Stimulated activated CD4-positive, alpha-beta T cell treated with anti-CD3 and anti-CD28 coated beads, Interleukin-12 subunit alpha, Interleukin-12 subunit beta, amount 100 ng/mL, for 4 hours (primary cell): ENCODE measurements at regions not wholly inside any gene's neighbourhood (a gene's known extent, or its start where the extent isn't known, plus 50 kb on each side); places are given as distances from the start of the nearest gene placed in this dataset.

Experiments used
- DNase-seq: peaks from one replicate; pipeline ENCODE4 v3.0.0-alpha.2; 2020

GRCh38 chr1:209249785-209250440 lies 333.6 kb upstream of the CAMK1G start:
- DNase-seq: no peak

- DNase-seq: no peak
Observed at GRCh38 chr1:209250861-209251636, 332.5 kb upstream of the CAMK1G start.

GRCh38 chr1:209256766-209257350 lies 326.7 kb upstream of the CAMK1G start:
- DNase-seq: no peak

DNA sequence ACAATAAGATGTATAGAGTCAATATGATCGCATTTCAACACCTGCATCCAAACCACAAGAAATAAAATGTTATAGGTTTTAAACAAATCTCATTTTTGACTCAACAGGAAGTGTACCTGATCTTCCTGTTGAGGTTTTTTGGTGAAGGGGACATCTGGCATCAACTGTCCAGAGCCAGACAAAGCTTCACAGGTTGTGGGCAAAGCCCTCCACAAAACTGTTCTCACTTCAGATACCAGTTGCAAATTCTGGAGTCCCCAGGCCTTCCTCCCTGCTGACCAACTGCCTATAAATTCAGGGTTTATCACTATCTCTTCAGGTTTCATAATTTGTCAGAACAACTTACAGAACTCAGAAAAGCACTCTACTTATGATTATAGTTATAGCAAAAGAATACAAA lies 326.1 kb upstream of the CAMK1G start:
- DNase-seq: no peak

DNA sequence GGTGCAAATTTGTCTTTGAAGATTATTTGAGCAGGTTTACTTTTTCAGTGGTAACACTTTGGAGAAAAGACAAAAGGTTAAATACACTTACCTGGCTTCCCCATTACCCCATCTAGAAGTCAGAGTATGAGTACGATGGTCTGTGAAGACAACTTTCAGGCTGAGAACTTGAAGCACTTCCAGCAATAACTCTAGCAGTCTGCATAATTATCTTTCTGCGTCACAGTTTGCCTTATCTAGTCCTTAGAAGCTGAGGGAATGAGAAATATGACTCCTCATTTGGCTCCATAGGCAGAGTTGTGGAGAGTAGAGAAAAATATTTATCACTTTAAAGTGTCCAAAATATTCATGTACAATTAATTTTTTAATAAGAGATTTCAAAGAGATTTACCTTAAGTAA lies 323.4 kb upstream of the CAMK1G start:
- no peak for DNase-seq

DNA sequence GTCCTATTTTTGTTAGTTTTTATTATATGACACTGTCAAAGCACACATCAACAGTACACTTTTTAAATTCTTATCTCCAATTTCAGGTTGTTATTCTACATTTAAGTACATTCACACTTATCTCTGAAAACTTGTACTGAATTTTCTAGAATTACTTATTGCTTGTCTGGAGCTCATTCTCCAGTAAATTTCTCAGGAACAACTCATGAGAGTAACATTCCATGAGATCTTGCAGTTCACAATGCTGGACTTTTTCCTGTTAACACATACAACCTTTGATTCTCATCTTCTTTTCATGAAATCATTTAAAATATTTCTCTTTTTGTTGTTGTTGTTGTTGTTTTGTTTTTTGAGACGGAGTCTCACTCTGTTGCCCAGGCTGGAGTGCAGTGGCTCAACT lies 320.9 kb upstream of the CAMK1G start:
- DNase-seq: no peak

DNA sequence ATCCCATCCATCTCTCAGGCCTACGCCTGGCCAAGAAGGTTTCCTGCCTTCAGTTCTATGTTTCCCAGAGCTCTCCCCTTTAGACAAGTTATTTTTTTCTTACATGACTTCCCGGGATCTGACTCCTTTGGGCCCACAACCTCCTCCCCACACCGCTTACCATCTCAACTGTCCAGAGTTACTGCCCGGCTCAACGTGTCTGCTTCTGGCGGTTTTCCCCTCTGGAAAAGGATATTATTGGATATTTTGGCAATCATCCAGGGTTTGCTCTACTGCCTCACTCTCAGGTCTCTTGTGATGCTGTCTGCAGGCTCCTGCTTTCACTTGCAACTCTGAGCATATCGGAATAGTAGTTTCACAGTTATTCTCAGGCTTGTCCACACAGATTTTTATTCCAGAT lies 318.2 kb upstream of the CAMK1G start:
- DNase-seq: no peak

DNA sequence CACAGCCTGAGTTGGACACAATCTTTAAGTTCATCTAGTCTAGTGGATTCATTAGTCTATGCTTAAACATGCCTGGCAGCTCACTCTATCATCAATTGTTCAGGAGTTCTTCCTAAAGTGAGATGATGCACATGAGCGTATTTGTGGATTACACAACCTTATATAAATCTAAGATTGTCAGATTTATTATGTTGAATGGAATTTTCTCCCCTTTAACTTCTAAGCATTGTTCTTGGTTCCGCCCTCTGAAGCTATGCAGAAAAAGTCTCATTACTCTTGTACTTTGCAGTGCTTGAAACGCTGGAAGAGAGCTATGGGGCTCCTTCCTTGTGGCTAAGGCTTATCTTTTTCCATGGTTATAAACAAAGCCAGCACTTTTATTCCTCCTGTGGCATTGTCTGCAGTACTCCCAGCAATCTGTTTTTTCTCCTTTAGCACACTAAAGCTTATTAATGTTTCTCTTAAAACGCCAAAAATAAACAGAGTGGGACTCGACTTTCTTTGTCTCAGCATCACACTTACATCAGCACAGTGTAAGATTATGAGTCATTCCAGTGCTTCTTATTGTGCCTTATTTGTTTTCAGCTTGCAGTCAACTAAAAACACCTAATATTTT lies 316.8 kb upstream of the CAMK1G start:
- DNase-seq: no peak

GRCh38 chr1:209267968-209268367 lies 315.5 kb upstream of the CAMK1G start:
- DNase-seq: no peak

DNA sequence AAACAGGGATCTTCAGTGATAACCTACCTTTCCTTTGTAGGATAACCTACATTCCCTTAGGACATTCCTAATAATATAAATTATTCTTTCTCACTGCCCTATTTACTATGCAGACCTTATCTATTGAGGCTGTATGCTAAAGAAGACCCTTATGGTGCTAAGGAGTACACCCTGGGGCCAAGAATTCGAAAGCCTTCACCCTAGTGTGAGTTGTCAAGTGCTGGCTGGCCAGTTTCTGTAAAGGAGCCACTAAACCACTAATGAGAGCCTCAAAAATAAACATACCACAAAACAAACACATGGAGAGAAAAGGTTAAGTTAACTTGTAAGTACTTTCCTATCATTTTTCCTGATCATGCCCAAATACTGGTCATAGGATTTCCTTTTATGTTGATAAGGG lies 315.0 kb upstream of the CAMK1G start:
- DNase-seq: no peak

DNA sequence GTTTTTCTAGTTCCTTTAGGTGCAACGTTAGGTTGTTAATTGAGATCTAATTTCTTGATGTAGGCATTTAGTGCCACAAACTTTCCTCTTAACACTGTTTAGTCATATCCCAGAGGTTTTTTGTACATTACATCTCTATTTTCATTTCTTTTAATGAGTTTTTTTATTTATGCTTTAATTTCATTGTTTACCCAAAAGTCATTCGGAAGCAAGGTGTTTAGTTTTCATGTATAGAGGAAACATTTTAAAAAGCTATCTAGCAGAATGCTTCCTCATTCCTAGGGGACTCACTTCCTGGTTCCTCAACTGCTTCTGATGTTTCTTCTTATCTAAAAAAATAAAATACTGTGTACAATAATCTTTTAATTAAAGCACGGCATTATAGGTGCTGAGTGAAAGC lies 307.2 kb upstream of the CAMK1G start:
- DNase-seq: no peak

DNA sequence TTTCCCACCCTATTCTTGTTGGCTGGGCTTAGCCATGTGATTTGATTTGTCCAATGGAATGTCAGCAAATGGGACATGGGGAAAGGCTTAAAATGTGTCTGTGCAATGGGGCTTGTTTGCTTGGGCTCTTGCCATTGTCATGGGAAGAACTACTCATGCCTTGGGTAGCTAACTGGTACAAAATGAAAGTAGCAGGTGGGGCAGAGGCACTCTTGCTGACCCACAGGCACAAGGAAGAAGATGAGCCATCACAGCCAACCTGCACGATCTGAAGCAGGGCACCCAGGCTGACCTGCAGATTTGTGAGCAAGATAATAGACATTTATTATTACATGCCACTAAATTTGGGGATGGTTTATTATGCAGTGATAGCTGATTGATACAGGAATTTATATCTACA lies 305.9 kb upstream of the CAMK1G start:
- no peak for DNase-seq

GRCh38 chr1:209291715-209292114 lies 291.8 kb upstream of the CAMK1G start:
- DNase-seq: no peak

GRCh38 chr1:209302779-209303568 lies 280.5 kb upstream of the CAMK1G start:
- no peak for DNase-seq

DNA sequence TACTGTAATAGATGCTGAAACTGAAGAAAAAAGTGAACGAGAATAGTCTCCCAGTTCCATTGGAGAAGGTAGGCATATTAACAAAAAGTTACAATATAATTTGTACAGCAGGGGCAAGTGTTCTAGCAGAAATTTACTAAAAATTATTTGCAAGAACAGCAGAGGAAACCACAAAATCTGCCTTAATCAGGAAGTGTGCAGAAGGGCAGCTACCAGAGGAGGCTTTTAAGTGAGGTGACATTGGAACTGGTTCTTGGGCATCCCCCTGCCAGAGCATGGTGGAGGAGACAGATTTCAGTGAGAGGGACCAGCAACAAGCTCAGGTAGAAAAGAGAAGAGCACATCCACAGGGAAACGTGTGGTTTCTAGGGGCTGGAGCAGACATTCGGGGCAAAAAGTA lies 279.3 kb upstream of the CAMK1G start:
- no peak for DNase-seq

GRCh38 chr1:209305221-209305954 lies 278.1 kb upstream of the CAMK1G start:
- DNase-seq: no peak

DNA sequence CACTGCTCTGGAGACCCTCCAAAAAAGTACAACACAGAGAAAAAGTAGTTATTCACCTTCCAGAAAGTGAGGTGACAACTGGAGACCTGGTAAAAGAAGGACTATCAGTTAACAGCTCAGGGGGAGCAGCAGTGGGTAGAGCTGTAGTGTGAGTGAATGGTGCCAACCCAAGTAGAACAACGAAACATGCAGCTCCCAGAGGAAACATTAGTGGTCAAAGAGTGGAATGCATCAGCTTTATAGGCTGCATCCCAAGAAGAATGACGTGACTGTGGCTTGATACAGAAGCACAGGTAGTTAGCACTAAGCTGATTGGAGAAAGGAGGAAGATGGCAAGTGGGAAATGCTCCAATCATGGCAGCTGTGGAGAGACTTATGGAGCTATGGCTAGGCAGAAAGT lies 275.7 kb upstream of the CAMK1G start:
- no peak for DNase-seq

DNA sequence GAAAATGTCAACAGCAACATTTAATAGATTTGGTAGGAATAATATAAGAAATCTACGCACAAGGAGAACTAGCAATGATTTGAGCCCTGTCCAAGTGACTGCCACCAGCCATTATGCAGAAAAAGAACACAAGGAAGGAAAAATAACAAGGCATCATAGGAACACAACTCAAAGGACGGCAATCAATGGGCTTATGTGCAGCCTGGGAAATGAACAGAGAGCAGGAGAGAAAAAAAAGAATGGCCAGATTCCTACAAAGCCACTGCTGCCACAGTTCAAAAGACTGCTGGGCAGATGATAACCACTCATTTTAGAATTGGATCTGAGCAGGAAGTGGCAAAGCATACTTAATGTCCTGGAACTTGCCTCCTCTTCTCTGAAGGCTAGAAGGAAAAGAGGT lies 274.3 kb upstream of the CAMK1G start:
- DNase-seq: no peak

DNA sequence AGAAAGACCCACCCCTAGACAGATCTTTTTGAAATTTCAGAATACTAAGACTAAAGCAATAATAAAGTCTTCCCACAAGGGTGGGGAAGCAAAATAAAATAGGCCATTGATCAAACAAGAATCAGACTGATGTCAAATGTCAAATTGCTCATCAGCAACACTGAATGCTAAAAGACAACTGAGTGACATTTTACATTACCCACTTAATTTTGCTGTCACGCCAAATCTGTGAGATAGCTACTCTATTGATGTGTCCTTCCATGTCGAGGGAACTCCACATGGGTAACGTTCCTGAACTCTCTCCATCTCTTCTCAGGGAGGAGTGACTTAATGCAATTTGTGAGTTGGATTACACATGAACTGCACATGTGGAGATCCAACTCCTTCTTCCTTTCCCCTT lies 271.7 kb upstream of the CAMK1G start:
- DNase-seq: no peak

- no peak for DNase-seq
Observed at GRCh38 chr1:209316929-209317328, 266.6 kb upstream of the CAMK1G start.

DNA sequence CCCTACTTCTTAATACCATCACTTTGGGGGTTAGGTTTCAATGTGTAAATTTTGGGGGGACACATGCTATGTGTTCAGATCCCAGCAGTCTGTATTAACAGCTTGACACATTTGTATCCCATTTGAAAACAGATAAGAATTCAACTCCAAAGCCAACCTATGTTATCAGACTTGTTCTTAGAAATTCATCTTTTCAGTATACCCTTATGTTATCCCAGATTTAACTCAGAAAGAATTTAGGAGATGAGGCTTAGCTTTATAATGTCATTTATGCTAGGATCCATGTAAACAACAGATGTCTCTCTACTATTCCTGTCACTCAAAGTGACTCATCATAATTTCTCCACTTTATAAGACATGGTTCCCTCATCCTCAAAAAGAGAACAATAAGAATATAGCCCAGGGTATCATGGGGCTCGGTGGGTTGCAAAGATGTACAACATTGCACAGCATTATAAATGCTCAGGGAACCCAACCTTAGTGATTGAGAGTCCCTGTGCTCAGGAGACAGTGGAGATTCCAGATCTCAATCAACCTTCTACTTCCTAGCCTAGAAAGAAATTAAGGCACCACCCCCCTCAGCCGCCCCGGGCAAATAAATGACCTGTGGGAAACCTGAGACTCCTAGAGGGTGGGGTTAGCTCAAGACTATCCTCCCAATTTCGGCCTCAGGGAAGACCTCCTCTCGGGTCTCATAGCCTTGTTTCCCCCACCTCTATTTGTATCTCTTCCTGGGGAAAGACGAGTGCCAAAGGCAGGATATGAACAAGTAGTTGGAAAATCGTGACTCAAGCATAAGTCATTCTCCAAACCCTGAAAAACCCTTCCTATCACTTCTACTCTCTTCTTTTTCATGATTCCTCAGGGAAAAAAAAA lies 265.1 kb upstream of the CAMK1G start:
- DNase-seq: no peak
